HG03342 (cell line): ENCODE measurements at regions not wholly inside any gene's neighbourhood (a gene's known extent, or its start where the extent isn't known, plus 50 kb on each side); places are given as distances from the start of the nearest gene placed in this dataset.

Source experiments
- ATAC-seq: cut with Tn5 transposase; IDR thresholded peaks from one replicate; pipeline ENCODE4 v1.9.1; 2021; ENCODE audit warnings: mild to moderate bottlenecking, moderate library complexity; ENCODE audit not compliant: unreplicated experiment

- no peak for ATAC-seq
These were observed 253.1 kb downstream of the FZD1 start for GRCh38 chr7:91517201-91517785.

- no peak for ATAC-seq
These were observed 253.8 kb downstream of the FZD1 start for GRCh38 chr7:91518058-91518457.

GRCh38 chr7:91519241-91520158, 255.3 kb downstream of the FZD1 start:
- ATAC-seq = no peak

GRCh38 chr7:91520645-91521044, 256.4 kb downstream of the FZD1 start:
- no peak for ATAC-seq

GRCh38 chr7:91526404-91526803, 262.2 kb downstream of the FZD1 start:
- no peak for ATAC-seq

GRCh38 chr7:91527460-91527859, 263.2 kb downstream of the FZD1 start:
- no peak for ATAC-seq

- ATAC-seq = no peak
These were observed 269.8 kb downstream of the FZD1 start for GRCh38 chr7:91533996-91534395.

GRCh38 chr7:91537260-91538152, 273.3 kb downstream of the FZD1 start:
- no peak for ATAC-seq

GRCh38 chr7:91541641-91542040, 277.4 kb downstream of the FZD1 start:
- ATAC-seq = no peak

GRCh38 chr7:91543646-91544045, 279.4 kb downstream of the FZD1 start:
- no peak for ATAC-seq

- no peak for ATAC-seq
These were observed 285.6 kb downstream of the FZD1 start for GRCh38 chr7:91549878-91550277.

GRCh38 chr7:91550931-91551330, 286.7 kb downstream of the FZD1 start:
- ATAC-seq = no peak

- ATAC-seq = no peak
These were observed 287.3 kb downstream of the FZD1 start for GRCh38 chr7:91551377-91552175.

GRCh38 chr7:91553410-91553895, 289.2 kb downstream of the FZD1 start:
- ATAC-seq = no peak

GRCh38 chr7:91554883-91555282, 290.6 kb downstream of the FZD1 start:
- no peak for ATAC-seq

GRCh38 chr7:91556239-91556638, 292.0 kb downstream of the FZD1 start:
- ATAC-seq = no peak

GRCh38 chr7:91556956-91557650, 292.9 kb downstream of the FZD1 start:
- ATAC-seq = no peak

GRCh38 chr7:91557789-91558404, 293.7 kb downstream of the FZD1 start:
- peak; percentile 86 for ATAC-seq

- ATAC-seq = no peak
These were observed 295.7 kb downstream of the FZD1 start for GRCh38 chr7:91559947-91560346.
